Hematopoietic multipotent progenitor cell treated with erythropoietin and hydrocortisone succinate and interleukin-3 and kit ligand, for 4 days (in vitro differentiated cells): ENCODE measurements at regions not wholly inside any gene's neighbourhood (a gene's known extent, or its start where the extent isn't known, plus 50 kb on each side); places are given as distances from the start of the nearest gene placed in this dataset.
"Not testable (repeated sequence)": the region's sequence is repeated elsewhere in the genome, so short reads cannot be mapped to it uniquely, and the experiment has no call there.

Experiments used
- DNase-seq: peaks from one replicate; pipeline ENCODE4 v3.0.0-alpha.2; 2015

DNA sequence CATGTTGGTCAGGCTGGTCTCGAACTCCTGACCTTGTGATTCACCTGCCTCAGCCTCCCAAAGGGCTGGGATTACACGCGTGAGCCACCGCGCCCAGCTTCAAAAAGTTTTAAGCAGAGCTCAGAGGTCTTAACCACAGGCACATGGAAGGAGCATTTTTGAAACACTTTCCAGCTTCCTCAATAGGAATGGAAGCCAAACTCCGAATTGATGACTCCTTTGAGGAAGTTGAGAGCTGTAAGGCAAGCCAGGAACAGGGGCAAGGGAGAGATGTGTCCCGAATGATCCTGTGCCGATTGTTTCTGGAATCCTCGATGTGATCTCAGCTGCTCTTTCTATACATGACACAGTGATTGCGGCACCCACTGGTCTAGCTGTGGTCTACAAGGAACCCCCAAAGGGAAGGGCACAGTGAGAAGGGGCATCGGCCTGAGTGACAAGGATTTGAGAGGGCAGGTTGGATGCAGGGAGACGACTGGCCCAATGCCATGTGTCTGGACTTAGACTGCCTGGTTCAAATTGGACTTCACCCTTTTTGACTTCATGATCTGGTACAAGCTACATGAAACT lies 116.2 kb downstream of the ADRA2C start:
- DNase-seq: not testable (repeated sequence)

DNA sequence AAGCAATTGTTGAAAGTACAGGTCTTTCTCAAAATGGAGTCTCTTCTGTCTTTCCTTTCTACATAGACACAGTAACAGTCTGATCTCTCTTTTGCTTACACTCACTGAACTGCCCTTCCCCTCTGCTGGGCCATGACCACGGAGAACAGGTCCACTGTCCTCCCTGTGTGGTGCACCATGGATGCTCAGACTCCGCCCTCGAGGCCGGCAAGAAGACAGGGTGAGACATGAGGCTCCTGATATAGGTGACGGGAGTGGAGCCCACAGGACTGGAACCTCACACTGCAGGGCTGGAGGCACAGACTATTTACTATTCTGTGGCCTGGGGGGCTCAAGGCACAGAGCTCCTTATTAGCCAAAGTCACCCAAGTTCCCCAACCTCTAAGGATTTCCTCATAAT lies 118.1 kb downstream of the ADRA2C start:
- not testable (repeated sequence) for DNase-seq

DNA sequence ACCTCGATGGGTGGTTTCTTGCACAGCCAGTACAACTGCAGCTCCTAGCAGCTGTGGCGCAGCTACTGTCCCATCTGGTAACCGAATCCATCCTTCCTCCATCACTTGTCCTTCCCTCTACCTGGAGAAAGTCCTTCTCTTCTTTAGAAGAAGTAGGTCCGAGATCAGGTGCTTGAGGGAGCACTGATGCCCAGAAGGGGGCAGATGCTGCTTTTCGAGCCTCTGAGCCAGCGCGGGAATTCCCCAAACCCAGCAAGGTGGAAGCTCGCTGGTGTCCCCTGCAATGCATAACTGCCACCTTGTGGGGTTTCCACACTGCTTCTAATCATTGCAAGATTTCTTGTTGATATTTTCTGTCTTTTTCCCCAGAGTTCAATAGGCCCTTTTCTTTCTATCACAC lies 127.4 kb downstream of the ADRA2C start:
- peak; percentile 9 for DNase-seq

DNA sequence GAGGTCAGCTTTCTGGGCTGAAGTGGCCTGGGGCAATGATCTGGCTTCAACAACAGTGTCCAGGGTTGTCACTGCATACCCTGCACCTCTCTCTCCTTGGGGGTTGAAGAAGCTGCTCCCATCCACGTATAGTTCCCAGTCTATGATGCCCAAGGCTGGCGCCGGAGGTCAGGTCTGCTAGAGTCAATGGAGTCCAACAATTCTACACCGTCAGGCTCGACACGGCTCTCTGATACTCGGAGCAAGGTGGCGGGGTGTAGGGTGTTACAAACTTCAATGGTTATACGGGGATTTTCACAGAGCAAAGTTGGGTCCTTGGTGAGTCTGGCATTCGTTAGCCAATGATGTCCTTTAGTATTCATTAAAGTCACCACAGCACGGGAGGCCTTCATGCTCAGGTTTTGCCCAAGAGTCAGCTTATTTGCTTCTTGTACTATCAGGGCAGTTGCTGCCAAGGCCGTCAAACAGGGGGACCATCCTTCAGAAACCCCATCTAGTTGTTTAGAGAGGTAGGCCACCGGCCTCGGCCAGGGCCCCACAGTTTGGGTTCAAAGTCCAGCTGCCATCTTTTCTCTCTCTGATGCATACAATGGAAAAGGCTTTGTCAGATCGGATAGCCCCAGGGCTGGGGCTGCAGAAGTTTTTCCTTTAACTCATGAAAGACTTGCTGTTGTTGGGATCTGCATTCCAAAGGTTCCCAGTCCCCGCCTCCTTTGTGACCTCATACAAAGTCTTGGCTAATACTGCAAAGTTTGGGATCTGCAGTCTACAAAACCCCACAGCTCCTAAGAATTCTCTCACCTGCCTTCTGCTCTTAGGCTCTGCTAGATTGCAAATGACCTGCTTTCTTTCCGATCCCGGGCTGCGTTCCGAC lies 128.1 kb downstream of the ADRA2C start:
- not testable (repeated sequence) for DNase-seq

DNA sequence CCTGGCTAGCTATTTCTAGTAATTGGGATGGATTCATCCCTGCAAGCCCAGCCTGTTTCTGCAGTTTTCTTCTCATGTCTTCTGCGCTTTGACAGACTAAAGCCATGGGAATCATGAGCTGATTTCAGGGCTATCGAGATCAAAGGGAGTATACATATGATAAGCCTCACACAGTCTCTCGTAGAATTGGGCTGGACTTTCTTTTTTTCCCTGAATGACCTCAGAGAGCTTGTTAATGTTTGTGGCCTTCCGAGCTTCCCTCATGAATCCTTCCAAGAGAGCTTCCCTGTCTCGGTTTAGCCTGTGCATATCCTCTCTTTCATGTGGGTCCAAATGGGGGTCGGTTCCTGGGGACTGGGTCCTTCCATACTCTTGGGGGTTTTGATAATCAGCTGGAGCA lies 130.3 kb downstream of the ADRA2C start:
- no peak for DNase-seq

DNA sequence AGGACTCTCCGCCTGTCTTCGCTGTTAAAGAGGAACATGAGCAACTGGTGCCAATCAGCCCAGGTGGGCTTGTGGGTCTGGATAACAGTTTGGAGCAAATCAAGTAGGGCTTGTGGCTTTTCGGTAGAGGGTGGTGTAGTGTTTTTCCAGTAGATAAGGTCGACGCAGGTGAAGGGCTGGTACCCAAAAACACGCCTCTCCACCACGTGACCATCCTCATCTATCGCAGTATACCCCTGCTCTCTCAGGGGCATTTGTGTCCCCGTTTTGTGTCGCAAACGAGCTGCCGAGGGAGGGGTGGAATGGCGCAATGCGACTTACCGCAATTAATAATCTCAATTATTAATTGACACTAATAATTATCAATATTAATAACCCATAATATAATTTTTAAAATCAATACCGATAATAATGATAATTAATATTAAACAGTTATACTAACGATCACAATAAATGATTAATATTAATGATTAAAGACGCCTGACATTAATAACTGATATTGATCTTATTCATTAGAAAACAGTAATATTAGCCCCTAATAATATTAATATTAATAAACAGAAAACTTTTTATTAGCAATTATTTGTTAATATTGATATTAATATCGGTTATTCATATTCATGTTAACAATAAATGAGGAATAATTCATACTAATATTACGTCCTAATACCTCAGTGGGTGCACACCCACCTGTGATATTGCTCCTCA lies 130.8 kb downstream of the ADRA2C start:
- DNase-seq: not testable (repeated sequence)

DNA sequence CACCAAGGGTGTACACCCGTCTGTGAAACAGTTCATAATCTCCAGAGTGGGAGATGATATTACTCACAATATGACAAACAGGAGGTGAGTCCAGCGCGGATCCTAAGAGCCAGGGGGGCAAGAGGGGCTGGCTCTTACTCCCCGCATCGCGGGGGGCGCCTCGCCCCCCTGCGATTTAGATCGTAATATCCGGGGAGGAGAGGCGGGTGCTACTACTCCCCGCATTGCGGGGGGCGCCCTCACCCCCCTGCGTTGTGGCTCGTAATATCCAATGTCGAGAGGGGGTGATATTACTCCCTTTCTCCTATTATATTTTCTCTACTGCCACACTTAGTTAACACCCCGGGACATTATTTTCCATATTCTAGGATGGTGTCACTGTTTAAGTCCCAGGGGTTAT lies 131.9 kb downstream of the ADRA2C start:
- no peak for DNase-seq

DNA sequence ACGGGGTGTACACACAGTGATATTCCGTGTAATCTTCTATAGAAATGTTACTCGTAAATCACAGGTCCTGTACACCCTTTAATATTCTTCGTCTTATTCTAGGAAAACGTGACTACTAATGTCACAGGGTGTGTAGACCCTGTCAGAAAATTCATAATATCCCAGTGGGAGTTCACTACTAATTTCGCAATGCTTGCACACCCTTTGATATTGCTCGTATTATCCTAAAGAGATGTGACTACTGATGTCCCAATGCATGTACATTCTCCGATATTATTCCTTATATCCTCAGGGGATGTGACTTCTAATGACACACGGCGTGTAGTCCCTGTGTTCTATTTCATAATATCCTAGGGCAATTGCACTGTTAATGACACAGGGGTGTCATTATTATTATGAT lies 132.7 kb downstream of the ADRA2C start:
- DNase-seq: not testable (repeated sequence)

DNA sequence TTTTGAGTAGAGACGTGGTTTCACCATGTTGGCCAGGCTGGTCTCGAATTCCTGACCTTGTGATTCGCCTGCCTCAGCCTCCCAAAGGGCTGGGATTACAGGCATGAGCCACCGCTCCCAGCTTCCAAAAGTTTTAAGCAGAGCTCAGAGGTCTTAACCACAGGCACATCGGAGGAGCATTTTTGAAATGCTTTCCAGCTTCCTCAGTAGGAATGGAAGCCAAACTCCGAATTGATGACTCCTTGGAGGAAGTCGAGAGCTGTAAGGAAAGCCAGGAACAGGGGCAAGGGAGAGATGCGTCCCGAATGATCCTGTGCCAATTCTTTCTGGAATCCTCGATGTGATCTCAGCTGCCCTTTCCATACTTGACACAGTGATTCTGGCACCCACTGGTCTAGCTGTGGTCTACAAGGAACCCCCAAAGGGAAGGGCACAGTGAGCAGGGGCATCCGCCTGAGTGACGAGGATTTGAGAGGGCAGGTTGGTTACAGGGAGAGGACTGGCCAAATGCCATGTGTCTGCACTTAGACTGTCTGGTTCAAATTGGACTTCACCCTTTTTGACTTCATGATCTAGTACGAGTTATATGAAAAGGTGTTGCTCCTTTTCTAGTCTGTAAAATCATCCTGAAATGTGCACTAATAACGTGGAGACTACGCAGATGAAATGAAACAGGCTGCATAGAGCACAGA lies 138.2 kb downstream of the ADRA2C start:
- not testable (repeated sequence) for DNase-seq

DNA sequence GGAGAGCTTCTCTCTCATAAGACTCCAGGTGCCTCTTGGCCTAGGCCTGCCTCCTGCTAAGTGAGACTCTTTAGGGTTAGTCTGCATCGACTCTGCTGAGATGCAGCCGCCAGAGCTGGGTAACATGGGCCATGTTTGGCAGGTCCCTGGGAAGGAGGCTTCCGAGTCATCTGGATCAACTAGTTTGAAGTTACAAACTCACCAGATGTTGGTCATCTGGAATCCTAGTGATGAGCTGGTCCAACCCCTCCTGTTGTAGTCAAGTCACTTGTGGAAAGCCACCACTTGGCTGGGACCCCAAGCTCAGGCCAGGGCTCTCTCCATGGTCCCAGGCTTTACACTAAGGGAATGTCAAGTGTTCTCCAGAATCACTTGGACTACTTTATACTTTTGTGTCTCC lies 143.4 kb downstream of the ADRA2C start:
- DNase-seq: not testable (repeated sequence)

DNA sequence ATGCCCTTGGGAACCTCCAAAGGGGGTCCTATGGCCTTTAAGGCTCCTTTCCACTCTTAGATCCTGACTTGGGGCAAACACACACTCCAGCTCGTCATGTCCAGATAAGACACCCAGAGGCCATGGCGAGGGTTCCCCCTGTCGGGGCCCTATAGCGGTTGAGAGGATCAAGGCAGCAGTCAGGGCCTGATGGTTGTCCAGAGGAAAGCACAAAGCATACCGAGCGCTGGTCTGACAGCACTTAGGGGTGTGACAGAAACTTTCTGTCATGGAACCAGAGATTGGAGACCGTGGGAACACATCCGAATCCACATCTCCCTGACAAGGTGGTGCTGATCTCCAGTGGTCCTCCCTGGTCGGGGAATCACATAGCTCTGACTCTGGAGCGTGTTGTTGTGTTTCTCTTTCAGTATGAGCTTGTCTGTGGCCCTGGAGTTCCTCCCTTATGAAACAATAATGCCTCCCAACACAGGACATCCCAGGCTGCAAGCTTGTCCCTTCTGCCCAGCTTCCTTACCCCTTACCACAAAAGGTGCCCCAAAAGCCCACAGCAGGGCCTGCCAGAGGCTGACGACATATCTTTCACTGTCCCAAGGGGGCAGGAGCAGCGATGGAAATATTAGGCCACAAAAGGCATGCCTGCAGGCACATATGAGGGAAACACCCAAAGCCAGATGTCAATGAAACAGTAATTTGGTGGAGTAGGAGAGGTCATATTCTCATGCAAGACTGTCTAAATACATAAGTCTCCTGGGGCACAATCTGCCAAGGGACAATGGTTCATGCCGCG lies 144.2 kb downstream of the ADRA2C start:
- not testable (repeated sequence) for DNase-seq

DNA sequence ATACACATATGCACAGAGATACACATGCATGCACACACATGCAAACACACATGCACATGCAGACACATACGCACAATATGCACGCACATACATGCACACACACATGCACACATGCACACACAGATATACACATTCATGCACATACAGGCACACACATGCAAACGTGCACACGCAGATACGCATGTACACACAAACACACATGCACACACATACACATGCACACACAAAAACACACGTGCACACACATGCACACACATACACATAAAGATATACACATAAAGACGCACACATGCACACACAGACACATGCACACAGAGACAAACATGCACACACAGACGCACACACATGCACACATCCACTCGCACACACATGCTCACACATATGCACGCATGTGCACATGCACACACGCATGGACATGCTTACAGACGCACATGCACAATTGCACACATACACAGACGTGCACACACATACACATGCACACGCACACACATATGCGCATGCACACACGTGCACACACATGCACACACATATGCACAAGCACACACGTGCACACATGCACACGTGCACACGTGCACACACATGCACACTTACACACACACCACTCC lies 145.2 kb downstream of the ADRA2C start:
- DNase-seq: no peak

DNA sequence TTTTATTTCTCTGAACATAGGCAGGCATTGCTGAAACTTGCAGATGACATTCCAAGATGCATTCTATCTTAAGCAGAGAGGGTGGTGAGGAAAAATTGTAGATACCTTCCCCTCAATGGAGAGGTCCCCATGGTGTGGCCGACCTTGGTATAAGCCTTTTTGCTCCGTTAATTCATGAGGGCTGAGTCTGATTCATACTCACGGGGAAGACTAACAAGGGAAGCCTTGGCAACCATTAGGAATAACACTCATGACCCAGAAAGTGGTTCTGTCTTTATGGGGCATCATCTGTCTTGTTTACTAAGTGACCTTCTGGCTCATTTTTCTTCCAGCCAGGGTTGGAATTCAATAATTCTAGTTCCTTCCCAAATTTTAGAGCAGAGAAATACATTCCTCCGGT lies 148.3 kb downstream of the ADRA2C start:
- not testable (repeated sequence) for DNase-seq

DNA sequence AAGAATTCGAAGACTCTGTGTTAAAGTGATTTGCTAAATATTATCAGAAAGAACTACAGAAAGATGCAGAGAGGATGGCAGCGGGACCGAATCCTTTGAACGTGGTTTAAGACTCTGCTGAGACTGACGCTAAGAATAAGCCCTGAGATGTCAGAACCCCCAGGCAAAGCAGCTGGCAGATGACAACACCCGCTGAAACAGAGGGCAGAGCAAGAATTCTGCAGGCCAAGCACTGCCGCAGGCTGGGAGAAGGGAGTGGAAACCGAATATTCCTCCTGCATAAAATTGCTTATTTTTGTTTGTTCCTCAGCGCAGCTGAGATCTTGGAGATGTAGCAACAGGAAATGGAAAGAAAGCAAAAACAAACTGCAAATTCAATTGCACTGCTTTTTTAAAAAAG lies 153.3 kb downstream of the ADRA2C start:
- not testable (repeated sequence) for DNase-seq

DNA sequence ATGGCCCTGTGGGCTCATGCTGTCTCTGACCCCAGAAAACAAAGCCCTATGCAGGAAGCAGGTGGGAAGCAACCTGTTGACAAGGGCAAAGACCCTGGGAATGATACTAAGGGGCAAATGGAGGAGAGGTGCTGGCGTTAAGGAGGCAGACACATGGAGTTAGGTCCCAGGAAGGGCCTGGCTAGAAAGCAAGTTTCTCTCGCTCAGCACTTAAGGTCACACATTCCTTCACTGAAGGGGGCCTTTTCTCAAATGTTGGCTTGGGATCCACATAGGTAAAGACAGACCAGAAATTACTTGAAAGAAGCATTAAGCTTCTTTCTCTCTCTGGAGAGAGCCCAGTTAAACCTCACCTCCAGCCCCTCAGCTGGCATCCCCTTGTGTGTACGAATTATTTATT lies 155.7 kb downstream of the ADRA2C start:
- not testable (repeated sequence) for DNase-seq

DNA sequence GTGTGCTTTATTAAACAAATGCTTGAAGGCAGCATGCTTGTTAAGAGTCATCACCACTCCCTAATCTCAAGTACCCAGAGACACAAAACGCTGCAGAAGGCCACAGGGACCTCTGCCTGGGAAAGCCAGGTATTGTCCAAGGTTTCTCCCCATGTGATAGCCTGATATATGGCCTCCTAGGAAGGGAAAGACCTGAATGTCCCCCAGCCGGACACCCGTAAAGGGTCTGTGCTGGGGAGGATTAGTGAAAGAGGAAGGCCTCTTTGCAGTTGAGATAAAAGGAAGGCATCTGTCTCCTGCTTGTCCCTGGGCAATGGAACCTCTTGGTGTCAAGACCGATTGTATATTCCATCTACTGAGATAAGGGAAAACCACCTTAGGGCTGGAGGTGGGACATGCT lies 159.7 kb downstream of the ADRA2C start:
- DNase-seq: not testable (repeated sequence)

DNA sequence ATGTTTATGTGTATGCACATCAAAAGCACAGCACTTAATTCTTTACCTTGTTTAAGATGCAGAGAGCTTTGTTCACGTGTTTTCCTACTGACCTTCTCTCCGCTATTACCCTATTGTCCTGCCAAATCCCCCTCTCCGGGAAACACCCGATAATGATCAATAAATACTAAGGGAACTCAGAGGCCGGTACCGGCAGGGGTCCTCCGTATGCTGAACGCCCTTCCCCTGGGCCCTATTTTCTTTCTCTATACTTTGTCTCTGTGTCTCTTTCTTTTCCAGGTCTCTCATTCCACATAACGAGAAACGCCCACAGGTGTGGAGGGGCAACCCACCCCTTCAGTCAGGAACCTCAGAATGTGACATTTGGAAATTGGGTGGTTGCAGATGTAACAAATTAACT lies 160.1 kb downstream of the ADRA2C start:
- DNase-seq: not testable (repeated sequence)

DNA sequence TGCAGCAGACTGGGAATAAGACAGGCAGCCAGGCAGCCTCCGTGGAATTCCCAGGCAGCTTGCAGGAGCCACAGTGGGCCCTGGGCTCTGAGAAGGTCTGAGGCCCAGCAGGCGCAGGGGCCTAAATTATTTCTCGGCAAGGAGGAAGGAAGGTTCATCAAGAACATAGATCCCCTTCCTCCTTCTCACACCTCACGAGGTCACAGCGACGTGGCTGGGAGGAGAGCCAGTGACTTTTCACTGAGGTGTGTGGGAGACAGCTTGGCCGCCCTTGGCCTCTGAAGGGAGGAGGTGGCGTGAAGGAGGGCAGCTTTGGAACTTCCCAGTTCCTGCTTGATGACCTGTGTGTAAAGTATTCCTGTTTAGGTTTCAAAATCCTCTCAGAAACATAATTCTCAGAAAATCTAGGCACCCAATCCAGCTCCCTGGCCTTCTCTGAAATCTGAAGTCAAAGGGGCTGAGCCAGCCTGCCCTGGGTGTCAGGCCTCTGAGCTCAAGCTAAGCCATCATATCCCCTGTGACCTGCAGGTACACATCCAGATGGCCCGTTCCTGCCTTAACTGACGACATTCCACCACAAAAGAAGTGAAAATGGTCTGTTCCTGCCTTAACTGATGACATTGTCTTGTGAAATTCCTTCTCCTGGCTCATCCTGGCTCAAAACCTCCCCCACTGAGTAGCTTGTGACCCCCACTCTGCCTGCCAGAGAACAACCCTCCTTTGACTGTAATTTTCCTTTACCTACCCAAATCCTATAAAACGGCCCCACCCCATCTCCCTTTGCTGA lies 161.0 kb downstream of the ADRA2C start:
- not testable (repeated sequence) for DNase-seq

DNA sequence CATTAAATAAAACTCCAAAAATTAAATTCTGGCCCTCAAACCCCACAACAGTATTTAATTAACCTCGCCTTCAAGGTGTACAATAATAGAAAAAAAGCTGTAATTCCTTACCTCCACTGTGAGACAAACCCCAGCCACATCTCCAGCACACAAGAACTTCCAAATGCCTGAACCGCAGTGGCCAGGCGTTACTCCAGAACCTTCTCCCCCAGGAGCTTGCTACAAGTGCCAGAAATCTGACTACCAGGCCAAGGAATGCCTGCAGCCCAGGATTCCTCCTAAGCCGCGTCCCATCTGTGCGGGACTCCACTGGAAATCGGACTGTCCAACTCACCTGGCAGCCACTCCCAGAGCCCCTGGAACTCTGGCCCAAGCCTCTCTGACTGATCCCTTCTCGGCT lies 163.2 kb downstream of the ADRA2C start:
- DNase-seq: not testable (repeated sequence)

DNA sequence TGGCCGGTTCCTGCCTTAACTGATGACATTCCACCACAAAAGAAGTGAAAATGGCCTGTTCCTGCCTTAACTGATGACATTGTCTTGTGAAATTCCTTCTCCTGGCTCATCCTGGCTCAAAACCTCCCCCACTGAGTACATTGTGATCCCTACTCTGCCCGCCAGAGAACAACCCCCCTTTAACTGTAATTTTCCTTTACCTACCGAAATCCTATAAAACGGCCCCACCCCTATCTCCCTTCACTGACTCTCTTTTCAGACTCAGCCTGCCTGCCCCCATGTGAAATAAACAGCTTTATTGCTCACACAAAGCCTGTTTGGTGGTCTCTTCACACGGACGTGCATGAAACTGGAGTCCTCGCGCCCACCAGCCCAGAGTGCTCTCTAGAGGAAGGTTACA lies 166.5 kb downstream of the ADRA2C start:
- not testable (repeated sequence) for DNase-seq

DNA sequence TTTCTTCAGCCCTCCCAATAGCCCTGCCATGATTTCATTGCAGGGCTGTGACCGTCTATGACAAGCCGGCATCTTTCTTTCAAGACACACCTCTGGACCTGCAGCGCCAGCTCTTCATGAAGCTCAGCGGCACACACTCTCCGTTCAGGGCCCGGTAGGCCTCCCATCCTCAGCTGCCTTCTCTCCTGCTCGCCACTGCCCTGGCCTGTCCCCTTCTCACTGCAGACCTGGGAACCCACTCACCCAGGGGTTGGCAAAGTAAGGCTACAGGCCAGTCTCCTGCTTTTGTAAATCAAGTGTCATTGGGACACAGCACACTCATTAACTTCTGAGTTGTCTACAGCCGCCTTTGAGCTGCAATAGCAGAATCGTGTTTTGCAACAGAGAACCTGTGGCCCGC lies 169.2 kb downstream of the ADRA2C start:
- not testable (repeated sequence) for DNase-seq
